ENCODE measurements at regions not wholly inside any gene's neighbourhood (a gene's known extent, or its start where the extent isn't known, plus 50 kb on each side); places are given as distances from the start of the nearest gene placed in this dataset.

GRCh38 chr20:48190757-48191156, 405.5 kb upstream of the SULF2 start:
- TF ChIP-seq CTCF (IDR thresholded peaks at IDR 0.05): no peak
- no peak for TF ChIP-seq POLR2A (IDR thresholded peaks at IDR 0.05)
